H1 (cell line): ENCODE measurements at regions not wholly inside any gene's neighbourhood (a gene's known extent, or its start where the extent isn't known, plus 50 kb on each side); places are given as distances from the start of the nearest gene placed in this dataset.

Source experiments
- MAX ChIP-seq: IDR thresholded peaks from 2 replicates; pipeline ENCODE4 v1.6.1; 2012; ENCODE audit warnings: inconsistent platforms
- TF ChIP-seq, protein P1 (sequence below): IDR thresholded peaks from 2 replicates; pipeline ENCODE4 v1.6.1; 2012; ENCODE audit warnings: inconsistent platforms

DNA sequence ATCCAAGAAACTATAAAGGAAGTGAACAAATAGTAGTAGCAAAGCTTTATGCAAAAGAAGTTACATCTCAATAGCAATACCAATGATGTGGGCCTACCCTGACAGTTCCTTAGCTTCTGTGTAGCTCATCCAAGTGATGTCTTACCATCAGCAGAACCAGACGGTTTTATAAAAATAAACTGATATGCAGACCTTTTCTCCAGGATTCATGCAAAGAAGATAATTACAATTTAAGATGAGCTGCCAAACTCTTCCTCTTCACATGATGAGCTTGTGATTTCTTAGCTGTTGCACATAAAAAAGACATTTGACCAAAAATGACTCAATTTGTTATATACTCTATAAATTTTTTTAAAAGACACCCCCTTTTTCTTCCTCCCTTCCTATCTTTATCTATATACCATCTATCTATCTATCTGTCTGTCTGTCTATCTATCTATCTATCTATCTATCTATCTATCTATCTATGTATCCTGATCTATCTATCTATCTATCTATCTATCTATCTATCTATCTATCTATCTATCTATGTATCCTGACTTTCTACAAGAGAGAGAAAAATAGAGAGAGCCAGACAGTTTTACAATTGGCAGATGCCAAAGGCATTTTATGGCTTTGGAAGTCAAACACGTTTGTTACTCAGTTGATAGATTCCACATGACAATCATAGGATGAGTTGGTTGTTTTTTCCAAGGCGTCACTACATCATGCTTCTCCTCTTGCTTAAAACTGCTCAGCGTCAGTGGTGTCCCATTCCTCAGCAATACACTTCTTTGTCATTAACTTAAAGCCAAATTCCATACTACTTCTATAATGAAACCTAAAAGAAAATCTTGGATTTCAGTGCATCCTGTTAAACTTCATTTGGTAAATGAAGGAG, 65.9 kb upstream of the ACTR3 start (continued):
- TF ChIP-seq MAX: no peak
- TF ChIP-seq, protein P1, sequence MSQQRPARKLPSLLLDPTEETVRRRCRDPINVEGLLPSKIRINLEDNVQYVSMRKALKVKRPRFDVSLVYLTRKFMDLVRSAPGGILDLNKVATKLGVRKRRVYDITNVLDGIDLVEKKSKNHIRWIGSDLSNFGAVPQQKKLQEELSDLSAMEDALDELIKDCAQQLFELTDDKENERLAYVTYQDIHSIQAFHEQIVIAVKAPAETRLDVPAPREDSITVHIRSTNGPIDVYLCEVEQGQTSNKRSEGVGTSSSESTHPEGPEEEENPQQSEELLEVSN: no peak
